ENCODE measurements at regions not wholly inside any gene's neighbourhood (a gene's known extent, or its start where the extent isn't known, plus 50 kb on each side); places are given as distances from the start of the nearest gene placed in this dataset.

- TF ChIP-seq BACH1 (IDR thresholded peaks at IDR 0.05; ENCODE audit: low read length) = no peak
Measured at GRCh38 chr3:21835264-21835663, 84.3 kb upstream of the ZNF385D start (continued).

DNA sequence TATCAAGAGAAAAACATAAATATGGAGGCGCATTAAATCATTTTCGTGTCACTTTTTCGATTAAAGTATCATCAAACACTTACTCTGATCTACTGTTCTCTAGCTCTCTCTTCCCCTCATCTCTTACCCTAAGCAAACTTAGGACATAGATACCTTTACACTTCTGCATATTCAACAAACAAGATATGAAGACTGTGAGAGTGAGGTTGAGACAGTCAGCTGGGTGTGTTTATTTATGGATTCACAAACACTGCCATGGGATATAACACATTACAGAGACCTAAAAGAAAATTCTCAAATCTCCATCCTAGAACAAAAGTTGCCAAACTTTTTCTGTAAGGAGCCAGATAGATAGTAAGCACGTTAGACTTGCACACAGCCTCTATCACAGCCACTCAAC lies 85.2 kb upstream of the ZNF385D start:
- H3K18ac ChIP-seq (ENCODE audit: extremely low read depth, low read length) = no peak overlapping the region
- H3K27ac ChIP-seq (ENCODE audit: low read depth, low read length) = no peak overlapping the region
- no peak overlapping the region for H2BK20ac ChIP-seq (ENCODE audit: low read length)
- no peak overlapping the region for H3K4me3 ChIP-seq (ENCODE audit: extremely low read depth in 1 of 4, insufficient read depth in 2 of 4, low read depth in 3 of 4, low read length in 4 of 4)
- H2BK120ac ChIP-seq (replicated peaks; ENCODE audit: low read depth, low read length) = no peak overlapping the region
- no peak overlapping the region for H4K5ac ChIP-seq (ENCODE audit: insufficient read length, low read depth, low read length)
- no peaks in the 10 kb centered on the region for H3K79me2 ChIP-seq (ENCODE audit: control insufficient read depth in 1 of 2, insufficient read depth in 2 of 2, low read length in 2 of 2)
- no peak overlapping the region for H2BK12ac ChIP-seq (ENCODE audit: low read depth, low read length)
- H4K20me1 ChIP-seq (replicated peaks in 1 of 2; ENCODE audit: control insufficient read depth in 1 of 2, insufficient read depth in 2 of 2, low read length in 2 of 2) = peaks cover 0 to 2% of the 10 kb centered on the region in 2 experiments
- no peak overlapping the region for H3K23ac ChIP-seq (ENCODE audit: insufficient read length)
- H3K9ac ChIP-seq (replicated peaks in 1 of 4; ENCODE audit: extremely low read depth in 1 of 4, low read depth in 3 of 4, low read length in 3 of 4) = no peak overlapping the region
- ChIA-PET POLR2A (ENCODE audit: partially characterized antibody) (no interaction called here), CTCF (ENCODE audit: partially characterized antibody) (interaction anchor here (1.1 to 2.3 kb wide), 3 partner anchors 10 to 85 kb away, joined by 3 to 10 read pairs (median 6); no protein-coding TSS in a partner anchor)
- no peak overlapping the region for H2BK5ac ChIP-seq (ENCODE audit: low read depth, low read length)
- no peak overlapping the region for H3K14ac ChIP-seq (ENCODE audit: insufficient read length)
- no peak overlapping the region for H2AK5ac ChIP-seq (ENCODE audit: low read depth, low read length)
- H3K4me2 ChIP-seq (ENCODE audit: insufficient read depth in 1 of 2, low read depth in 2 of 2, low read length in 2 of 2) = no peak overlapping the region
- no peaks in the 10 kb centered on the region for H3K27me3 ChIP-seq (replicated peaks in 1 of 4; ENCODE audit: control insufficient read depth in 3 of 4, extremely low read depth in 1 of 4, insufficient read depth in 3 of 4, low read length in 3 of 4)
- H3K56ac ChIP-seq (replicated peaks; ENCODE audit: insufficient read length, low read depth, low read length) = no peak overlapping the region
- TF ChIP-seq SIX5 (IDR thresholded peaks at IDR 0.05; ENCODE audit: low read depth, low read length) = no peak
- no peak for TF ChIP-seq CBX5 (IDR thresholded peaks at IDR 0.05; ENCODE audit: low read depth, low read length)
- no peak for TF ChIP-seq JUND (IDR thresholded peaks at IDR 0.05; ENCODE audit: low read length)
- TF ChIP-seq NRF1 (IDR thresholded peaks at IDR 0.05; ENCODE audit: low read depth, low read length) = no peak
- TF ChIP-seq RFX5 (IDR thresholded peaks at IDR 0.05; ENCODE audit: borderline replicate concordance, low read depth, low read length) = no peak
- no peak for TF ChIP-seq BCL11A (IDR thresholded peaks at IDR 0.05; ENCODE audit: low read depth in 2 of 2, low read length in 2 of 2)
- no peak for TF ChIP-seq TAF1 (IDR thresholded peaks at IDR 0.05; ENCODE audit: low read depth, low read length)
- TF ChIP-seq PHF8 (conservative IDR thresholded peaks at IDR 0.05; ENCODE audit: low read depth, low read length) = no peak
- no peak for TF ChIP-seq POLR2AphosphoS5 (IDR thresholded peaks at IDR 0.05; ENCODE audit: low read depth, low read length)
- TF ChIP-seq POU5F1 (IDR thresholded peaks at IDR 0.05; ENCODE audit: low read depth, low read length) = no peak
- no peak for TF ChIP-seq SP4 (IDR thresholded peaks at IDR 0.05; ENCODE audit: low read length)
- DNase-seq (ENCODE audit: low read depth in 1 of 2, low spot score in 2 of 2) (no peak), FAIRE-seq (no peak)
- no peaks in the 10 kb centered on the region for H3K23me2 ChIP-seq (ENCODE audit: low read depth, low read length)
- H3K36me3 ChIP-seq (ENCODE audit: control insufficient read depth in 2 of 4, insufficient read depth in 4 of 4, low read length in 3 of 4) = no peaks in the 10 kb centered on the region
- H3K9me3 ChIP-seq (ENCODE audit: insufficient read depth in 2 of 2, low read depth in 1 of 2, low read length in 1 of 2) = no peaks in the 10 kb centered on the region
- H4K8ac ChIP-seq (ENCODE audit: extremely low read depth, insufficient read depth, low read length) = no peak overlapping the region
- H4K91ac ChIP-seq (replicated peaks; ENCODE audit: insufficient read length, low read length) = no peak overlapping the region
- 91% methylated on average over 4 of the region's 4 CpGs; no CpG with 5 or more reads in 1 of the 2 experiments for WGBS, 2 experiments (ENCODE audit: extremely low coverage in 1 of 2, insufficient coverage in 1 of 2, insufficient read length in 1 of 2, insufficient replicate concordance in 2 of 2, low coverage in 1 of 2, low lambda C conversion rate in 2 of 2, missing lambda C conversion rate in 1 of 2)
- no peak overlapping the region for H2AFZ ChIP-seq (ENCODE audit: low read length)
- H3K4ac ChIP-seq (replicated peaks; ENCODE audit: insufficient read length, low read depth, low read length) = no peak overlapping the region
- H3K4me1 ChIP-seq (replicated peaks in 1 of 4; ENCODE audit: control insufficient read depth in 3 of 4, insufficient read depth in 4 of 4, low read length in 3 of 4) = no peaks in the 10 kb centered on the region
- H3K79me1 ChIP-seq (ENCODE audit: low read depth, low read length) = no peaks in the 10 kb centered on the region
- no peak overlapping the region for H2BK15ac ChIP-seq (ENCODE audit: low read length)

Measured in H1 (cell line).